ENCODE measurements at regions not wholly inside any gene's neighbourhood (a gene's known extent, or its start where the extent isn't known, plus 50 kb on each side); places are given as distances from the start of the nearest gene placed in this dataset.

DNA sequence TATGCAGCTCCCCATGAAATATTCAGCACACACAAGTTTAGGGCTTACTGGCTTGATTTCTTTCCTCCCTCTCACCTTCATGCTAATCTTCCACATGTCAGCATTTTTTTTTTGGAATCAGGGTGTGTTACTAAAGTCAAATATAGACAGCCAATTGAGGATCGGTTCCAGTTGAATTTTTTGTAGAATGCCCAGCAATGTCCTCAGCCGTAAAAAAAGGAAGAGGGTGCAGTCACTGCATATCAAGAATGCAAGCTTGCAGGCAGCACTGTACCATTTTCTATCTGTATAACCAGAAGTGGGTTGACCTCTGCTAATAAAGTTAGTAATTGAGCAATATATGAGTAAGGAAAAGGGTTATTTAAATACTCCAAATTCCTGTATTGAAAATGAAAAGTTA, 51.4 kb upstream of the CHMP2B start:
- DNase-seq (ENCODE audit: low spot score), result no peak

DNA sequence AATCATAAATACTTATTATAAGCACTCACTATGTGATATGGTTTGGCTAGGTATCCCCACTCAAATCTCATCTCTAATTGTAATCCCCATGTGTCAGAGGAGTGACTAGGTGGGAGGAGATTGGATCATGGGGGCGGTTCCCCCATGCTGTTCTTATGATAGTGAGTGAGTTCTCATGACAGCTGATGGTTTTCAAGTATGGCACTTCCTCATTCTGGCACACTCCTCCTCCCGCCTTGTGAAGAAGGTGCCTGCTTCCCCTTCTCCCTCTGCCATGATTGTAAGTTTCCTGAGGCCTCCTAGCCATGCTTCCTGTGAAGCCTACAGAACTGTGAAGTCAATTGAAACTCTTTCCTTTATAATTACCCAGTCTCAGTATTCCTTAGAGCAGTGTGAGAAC, 53.3 kb upstream of the CHMP2B start:
- no peak for DNase-seq (ENCODE audit: low spot score)

DNA sequence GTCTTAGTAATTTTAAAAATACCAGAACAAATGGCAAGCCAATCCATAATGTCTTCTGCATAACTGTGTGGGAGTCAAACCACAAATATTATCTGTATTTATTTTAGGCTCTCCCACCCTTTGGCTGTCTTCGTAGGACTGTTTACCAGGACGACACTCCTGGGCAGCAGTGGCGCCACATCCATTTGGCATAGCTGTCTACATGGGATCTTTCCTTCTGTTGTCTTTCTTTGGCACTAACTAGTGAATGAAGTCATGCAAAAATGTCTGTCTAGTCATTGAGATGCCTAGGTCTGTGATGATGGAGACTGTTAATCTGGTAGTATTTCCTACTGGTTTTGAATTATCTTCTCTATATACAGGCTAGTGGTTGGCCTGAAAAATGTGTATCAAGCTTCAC, 54.0 kb upstream of the CHMP2B start:
- DNase-seq (ENCODE audit: low spot score), result no peak

DNA sequence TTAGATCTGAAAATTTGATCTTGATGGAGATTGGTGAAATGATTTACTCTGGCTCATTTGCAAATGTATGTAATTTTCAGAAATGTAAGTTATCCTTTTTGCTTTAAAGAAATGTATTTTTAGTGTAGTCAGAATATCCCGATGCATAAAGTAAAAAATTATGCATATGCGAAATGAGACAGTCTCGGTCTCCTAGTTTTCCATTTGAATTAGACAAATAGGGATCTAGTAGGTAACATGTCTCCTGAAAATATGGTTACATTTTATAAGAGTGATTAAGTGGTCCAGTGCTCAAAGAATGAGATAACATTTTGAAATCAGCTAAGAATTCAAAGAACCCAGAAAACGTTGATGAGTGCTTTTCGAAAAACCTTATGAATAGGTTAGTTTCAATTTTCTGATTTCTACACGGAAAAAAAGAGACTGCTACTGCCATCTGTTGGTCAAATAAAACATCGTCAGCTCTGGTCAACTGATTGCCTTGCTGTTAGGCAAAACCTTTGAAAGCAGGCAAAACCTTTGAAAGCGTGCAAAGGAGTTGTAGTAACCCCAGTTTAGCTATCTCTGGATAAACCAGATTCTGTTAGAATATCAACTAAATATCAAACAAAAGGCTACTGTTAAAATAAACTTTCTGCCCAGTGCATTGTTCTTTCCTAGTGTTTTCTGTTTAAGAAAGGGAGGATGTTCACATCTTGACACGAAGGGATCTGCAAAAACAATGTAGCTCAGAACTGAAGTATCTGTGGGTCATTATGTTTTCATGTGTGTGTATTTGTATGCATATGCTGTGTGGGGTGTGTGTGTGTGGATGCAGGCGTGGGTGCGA, 59.3 kb upstream of the CHMP2B start:
- peak; percentile 60 for DNase-seq (ENCODE audit: low spot score)

DNA sequence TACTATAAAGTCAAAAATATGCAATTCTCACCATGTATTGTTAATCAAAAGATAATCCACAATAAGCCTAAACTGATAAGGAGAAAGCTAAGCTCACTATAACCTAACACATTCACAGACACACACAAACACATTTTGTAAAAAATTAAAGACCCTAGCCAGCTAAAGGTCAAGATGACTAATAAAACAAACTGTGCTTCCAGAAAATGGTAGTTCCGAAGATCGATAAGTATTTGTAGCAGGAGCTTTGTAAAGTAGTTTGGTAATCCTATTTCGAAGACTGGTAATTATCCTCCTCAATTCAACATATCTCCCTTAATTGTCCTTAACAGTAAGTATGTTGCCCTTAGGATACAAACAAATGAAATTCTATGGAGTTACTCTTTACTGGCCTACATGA, 62.9 kb upstream of the CHMP2B start:
- no peak for DNase-seq (ENCODE audit: low spot score)

DNA sequence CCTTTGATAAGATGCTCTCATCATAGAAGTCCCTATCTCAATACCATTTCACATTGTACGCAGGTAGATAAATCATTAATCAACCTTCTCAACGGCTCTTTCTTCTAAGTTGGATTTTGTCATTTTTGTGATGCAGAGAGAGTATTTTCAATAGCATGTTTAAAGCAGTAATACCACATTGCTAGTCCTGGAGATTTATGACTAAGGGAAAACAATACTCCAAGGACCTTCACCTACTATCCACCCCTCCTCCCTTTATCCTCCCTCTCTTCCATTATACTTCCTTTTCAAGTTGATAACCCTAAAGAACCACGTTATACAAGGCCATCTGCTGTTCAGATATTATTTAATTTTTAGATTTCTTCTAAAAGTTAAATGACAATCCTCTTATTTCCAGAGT, 65.3 kb upstream of the CHMP2B start:
- DNase-seq (ENCODE audit: low spot score), result no peak

DNA sequence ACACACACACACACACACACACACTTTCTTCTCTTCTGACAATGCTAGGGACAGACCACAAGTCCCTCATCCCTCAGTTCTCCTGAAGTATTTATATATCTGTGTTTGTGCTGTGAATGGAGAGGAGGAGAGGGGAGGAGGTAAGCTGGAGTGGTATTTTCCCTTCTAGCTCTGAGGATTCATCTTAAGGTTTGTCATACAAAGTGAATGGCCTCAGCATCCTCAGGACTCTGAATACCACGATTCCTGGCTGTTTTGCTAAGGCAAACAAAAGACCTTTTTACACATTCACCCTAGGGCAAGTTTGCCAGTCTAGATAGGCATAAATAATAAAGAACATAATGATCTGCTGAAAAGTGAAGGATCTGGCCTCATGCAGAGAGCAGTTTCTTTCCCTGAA, 65.7 kb upstream of the CHMP2B start:
- DNase-seq (ENCODE audit: low spot score), result no peak

DNA sequence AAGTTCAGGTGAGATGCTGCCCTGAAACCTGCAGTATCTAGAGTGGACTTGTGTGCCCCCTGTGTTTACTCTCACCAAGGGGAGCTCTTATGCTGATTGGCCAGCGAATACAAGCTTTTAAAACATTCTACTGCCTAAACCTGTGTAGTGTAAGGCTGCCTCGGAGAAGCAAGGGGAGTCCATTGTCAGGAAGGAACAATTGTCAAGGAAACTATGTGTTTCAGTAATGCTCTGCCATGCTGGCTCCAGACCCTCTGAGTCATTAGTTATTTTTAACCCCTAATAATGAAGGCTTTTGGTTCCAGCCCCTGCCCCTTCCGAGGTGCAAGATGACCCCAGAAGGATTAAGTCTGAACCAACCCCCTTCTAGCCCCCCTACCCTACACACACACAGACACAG, 66.1 kb upstream of the CHMP2B start:
- no peak for DNase-seq (ENCODE audit: low spot score)

DNA sequence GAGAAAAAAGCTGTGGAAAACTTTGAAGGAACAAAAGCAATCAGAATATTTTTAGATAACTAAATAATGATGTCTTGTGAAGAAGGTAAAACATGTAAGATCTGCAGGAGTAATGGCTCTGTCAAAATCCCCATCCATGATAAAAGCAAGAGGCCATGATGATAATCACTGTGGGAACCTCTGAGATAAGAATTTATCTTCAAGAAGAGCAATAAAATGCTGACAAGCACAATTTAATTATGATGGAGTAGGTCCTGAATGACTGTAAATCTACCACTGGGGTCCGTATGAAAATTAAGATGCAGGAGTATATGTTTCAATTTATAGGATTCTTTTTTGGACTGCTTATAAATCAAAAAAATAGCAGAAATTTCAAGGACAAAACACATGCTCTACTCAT, 68.3 kb upstream of the CHMP2B start:
- no peak for DNase-seq (ENCODE audit: low spot score)

DNA sequence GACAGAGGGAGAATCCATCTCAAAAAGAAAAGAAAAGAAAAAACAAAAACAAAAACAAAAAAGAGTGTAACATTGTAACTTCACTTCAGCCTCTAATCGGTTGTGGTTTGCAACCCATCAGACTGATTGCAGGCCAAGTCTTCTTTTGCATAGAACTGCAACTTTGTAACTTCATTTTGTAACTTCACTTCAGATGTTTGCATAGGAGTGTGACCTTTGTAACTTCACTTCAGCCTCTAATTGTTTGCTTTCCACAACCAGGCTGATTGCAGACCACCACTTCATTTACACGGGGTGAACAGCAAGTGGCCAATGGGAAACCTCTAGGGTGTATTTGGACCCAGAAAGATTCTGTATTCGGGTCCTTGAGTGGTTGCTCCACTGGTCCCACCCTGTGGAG, 79.1 kb upstream of the CHMP2B start:
- no peak for DNase-seq (ENCODE audit: low spot score)

DNA sequence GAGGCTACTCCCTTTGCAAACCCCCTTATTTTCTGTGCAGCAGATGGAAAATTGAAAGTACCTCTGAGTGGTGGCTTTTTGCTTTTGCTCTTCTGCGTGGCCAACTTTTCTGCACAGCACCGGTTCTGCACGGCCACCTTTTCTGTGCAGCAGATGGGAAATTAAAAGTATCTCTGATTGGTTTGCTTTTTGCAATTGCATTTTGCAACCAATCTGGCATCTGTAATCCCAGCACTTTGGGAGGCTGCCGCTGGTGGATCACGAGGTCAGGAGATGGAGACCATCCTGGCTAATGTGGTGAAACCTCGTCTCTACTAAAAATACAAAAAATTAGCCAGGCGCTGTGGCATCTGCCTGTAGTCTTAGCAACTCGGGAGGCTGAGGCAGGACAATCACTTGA, 79.5 kb upstream of the CHMP2B start:
- DNase-seq (ENCODE audit: low spot score), result no peak

DNA sequence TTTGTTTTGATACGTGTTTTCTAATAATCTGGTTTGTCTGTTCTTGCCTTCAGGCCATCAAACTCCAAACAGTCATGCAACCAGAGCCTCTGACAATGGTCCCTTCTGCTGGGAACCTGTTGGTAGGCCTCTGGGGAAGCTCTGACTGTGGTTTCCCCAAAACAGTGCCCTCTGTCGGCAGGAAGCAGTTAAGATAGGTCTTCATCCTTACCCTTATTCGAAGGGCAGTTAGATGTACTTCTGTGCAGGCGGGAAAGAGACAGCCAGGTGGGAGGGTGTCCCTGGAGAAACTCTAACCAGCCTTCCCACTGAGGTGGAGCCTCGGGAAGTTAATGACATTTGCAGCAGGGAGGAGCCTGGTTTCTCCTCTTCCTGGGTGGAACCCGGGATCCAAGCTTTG, 81.6 kb upstream of the CHMP2B start:
- DNase-seq (ENCODE audit: low spot score), result peak; percentile 23

DNA sequence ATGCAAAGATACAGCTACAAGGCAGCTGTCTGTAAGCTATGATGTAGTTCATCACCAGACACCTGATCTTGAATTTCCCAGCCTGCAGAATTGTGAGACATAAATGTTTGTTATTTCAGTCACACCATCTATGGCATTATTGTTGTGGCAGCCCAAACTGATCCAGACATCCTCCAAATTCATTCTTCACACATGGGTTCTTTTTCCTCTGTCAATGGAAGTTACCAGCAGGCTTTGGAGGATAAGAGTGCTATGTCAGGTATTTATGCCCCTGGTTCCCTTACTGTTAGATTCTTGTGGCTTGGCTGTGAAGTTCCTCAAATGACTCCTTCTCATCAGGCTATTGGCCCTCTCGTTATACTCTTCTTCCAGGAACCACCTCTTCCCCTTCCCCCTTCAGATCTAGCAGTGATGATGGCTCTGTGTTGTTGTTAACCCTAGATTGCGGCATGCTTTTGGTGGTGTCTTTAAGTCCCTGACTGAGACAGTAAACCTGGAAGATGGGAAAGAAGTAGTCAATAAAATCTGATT, 91.0 kb upstream of the CHMP2B start:
- DNase-seq (ENCODE audit: low spot score), result no peak

DNA sequence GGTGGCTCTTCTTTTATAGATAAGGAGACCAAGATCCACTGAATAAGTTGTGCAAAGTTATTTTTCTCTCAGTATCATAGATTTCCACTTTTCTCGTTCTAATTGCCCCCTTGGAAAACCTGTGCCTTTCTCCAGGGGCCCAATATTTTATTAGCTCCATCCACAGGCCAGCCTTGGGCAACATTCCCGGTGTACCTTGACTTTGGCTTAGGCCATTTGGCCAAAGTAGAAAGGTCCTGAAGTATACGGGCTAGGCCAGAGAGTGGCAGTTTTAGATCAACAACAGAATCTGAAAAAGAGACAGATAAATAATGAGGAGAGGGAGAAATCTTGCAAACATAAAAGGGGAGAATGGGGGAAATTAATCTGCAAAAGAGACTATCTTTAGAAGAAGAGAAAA, 91.7 kb upstream of the CHMP2B start:
- DNase-seq (ENCODE audit: low spot score), result no peak

DNA sequence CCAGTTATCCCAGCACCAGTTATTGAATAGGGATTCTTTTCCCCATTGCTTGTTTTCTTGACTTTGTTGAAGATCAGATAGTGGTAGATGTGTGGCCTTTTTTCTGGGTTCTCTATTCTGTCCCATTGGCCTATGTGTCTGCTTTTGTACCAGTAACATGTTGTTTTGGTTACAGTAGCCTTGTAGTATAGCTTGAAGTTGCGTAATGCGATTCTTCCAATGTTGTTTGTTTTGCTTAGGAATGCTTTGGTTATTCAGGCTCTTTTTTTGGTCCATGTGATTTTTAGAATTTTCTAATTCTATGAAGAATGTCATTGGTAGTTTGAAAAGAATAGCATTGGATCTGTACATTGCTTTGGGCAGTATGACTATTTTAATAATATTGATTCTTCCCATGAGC, 94.3 kb upstream of the CHMP2B start:
- no peak for DNase-seq (ENCODE audit: low spot score)

DNA sequence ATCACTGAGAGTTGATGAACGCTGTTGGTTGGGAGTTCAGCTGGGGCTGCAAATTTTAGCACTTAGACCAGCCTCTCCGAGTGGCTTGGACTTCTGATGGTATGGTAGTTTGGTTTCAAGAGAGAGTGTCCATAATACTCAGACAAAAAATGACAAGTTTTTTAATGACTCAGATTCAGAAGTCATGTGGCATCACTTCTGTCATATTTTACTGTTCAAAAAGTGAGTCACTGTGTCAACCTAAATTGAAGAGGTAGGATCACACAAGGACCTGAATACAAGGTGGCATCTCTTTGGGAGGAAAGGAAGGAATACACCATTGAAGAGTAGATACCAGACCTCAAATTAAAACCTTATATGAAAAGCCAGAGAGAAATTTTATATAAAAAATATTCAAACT, 99.1 kb upstream of the CHMP2B start:
- DNase-seq (ENCODE audit: low spot score), result no peak

DNA sequence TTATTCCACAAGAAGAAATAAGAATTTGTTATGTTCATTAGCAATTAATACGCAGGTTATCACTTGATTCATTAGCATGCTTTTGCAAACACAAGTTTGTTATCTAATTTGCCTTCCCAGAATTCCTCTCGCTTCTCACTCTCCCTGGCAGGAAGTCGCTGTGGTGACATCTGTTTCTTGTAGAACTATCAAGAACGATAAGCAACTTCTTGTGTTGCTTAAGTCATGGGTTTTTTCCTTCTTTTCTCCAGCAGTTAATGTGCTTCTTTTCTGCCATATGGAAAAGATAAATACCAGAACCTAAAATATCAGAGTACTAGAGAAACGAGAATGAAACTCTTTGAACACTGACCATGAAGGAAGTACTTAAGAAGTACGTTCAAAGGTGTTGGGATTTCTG, 99.8 kb upstream of the CHMP2B start:
- DNase-seq (ENCODE audit: low spot score), result no peak

DNA sequence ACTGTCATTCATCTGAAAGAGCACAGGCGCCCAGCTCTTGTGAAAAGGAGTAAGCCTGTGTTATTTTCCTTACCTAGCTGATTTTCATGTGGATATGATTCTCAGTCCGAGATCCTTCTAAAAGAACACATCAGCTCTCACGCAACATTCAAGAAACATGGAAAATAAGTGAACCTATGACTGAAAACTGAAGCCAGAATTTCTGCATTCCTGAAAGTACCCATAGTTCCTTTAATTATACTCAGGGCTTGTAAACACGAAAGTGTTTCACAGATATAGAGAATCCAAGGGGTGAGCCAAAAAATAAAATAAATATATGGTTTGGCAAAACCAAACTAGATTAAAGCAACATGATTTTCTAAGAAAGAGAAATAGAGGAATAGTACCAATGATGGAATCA, 100.8 kb upstream of the CHMP2B start:
- DNase-seq (ENCODE audit: low spot score), result no peak

DNA sequence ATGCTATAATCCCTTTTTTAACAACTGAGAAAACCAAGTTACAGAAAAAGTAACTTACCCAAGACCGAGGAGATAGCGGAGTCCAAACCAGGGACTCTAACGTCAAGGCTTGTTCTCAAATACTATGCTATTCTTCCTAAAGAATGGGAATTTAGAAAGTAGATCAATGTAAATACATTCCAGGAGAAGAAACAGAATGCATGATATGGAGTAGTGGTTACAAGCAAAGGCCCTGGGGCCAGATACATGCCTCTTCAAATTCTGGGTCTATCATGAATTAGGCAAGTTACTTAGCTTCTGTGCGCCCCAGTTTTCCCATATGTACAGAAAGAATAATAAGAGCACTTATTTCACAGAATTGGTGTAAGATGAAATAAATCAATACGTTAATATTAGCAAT, 102.0 kb upstream of the CHMP2B start:
- no peak for DNase-seq (ENCODE audit: low spot score)

DNA sequence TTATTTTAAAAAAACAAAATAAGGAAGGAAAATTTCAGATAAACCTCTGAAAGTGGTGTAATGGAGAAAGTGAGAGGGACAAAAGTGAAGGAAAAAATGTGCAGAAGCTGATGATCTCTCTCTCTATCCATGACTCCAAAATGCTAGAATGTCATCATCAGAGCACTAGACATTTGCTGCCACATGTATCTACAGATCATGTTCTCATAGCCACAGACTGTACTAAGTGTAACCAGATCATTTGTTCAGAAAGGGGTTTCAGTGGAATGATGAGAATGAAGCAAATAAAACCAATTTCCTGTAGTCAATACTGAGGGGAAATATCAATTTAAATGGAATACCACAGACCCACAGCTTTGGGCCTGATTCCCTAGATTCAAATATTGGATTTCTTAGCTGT, 104.3 kb upstream of the CHMP2B start:
- no peak for DNase-seq (ENCODE audit: low spot score)

DNA sequence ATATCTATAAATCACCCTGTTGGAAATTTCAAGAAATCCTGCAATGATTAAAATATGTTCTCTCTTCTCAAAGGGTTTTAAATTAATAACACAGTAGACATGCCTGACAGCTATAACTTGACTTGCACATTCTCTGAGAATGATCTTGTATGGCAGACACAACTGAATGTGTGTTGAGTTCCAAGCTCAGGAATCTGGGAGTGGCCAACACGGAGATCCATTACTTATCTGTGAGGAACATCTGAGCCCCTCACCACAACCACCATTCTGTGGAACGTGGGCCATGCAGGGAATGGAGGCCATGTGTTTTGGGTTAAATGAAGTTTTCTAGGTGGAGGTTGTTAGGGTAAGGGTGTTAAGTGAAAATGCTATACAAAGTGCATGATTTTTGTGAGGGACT, 105.3 kb upstream of the CHMP2B start:
- no peak for DNase-seq (ENCODE audit: low spot score)

DNA sequence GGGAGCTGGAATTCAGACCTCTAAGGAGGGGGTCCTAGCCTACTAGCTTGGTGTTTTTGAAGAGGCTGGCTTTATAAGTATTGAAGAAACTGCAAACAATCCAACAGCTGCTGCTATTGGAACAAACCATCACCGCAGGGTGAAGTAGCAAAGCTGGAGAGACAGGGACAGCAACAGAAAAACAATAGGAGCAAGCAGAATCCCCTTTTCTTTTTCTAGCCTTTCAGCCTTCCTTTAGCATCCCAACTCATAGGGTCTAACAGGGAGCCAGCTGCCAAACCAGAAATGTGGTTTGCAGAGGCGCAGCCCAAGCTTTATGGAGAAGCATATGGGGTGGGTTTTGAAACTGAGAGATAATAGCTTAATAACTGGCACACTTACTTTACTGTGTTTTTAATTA, 106.2 kb upstream of the CHMP2B start:
- no peak for DNase-seq (ENCODE audit: low spot score)

DNA sequence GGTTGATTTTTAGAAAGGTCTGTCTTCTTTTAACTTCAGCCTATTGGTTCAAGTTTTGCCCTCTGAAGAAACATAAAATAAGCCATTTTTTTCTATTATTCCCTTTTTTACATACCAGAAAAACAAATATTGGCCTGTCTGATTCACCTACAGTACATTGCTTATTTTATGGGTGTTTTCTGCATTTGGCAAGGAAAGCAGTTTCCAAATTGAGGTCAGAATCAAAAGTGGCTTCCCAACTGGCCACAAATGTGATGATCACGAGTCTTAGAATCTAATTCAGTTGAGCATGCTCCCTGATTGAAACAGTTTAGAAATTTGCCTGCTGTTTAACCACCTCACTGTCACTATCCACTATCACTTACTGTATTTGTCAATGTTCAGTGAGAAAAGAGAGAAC, 106.9 kb upstream of the CHMP2B start:
- no peak for DNase-seq (ENCODE audit: low spot score)

DNA sequence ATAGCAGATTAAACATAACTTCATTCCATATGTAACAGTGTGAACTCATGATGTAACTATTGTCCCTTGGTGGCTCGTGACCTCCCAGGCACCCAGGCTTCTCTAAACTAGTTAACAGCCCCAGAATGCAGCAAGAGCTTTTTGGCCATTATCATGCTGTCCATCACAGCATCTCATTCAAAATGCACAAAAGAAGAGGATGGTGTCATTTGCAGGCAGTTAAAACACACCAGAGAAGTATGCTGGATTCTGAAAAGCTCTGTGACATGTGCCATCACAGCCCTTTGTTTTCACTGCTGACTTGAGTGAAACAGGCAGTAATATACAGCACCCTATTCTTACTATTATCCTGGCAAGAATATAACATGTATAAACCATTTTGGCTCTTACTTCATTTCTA, 117.6 kb upstream of the CHMP2B start:
- no peak for DNase-seq (ENCODE audit: low spot score)
